ENCODE measurements at regions not wholly inside any gene's neighbourhood (a gene's known extent, or its start where the extent isn't known, plus 50 kb on each side); places are given as distances from the start of the nearest gene placed in this dataset.

GRCh38 chr5:130282049-130282448 is 377.8 kb downstream of the CHSY3 start:
- Histone ChIP-seq H3K27me3 (ENCODE audit: insufficient read depth, low read length) (no peaks in the 10 kb centered on the region), H3K4me3 (ENCODE audit: low read depth, low read length, poor library complexity, severe bottlenecking) (no peak overlapping the region), H3K9me3 (ENCODE audit: low read length) (no peaks in the 10 kb centered on the region), H3K79me2 (ENCODE audit: insufficient read depth, low read length) (no peaks in the 10 kb centered on the region), H3K27ac (ENCODE audit: low read depth, low read length, poor library complexity, severe bottlenecking) (no peak overlapping the region), H3K9me2 (ENCODE audit: low read depth, low read length) (no peaks in the 10 kb centered on the region), H3K9ac (ENCODE audit: low read length) (no peak overlapping the region), H3K4me2 (ENCODE audit: low read length) (no peak overlapping the region), H4K20me1 (ENCODE audit: insufficient read depth, low read length) (no peaks in the 10 kb centered on the region), H3K4me1 (ENCODE audit: insufficient read depth, low read length, severe bottlenecking) (no peaks in the 10 kb centered on the region), H3K36me3 (ENCODE audit: insufficient read depth, low read length) (no peaks in the 10 kb centered on the region), H3F3A (ENCODE audit: insufficient read depth, low read length) (no peaks in the 10 kb centered on the region), H2AFZ (ENCODE audit: low read length) (no peak overlapping the region)
- TF ChIP-seq EZH2 (IDR thresholded peaks at IDR 0.05; ENCODE audit: borderline replicate concordance, low read length) (no peak), CTCF (IDR thresholded peaks at IDR 0.05; ENCODE audit: low read length) (no peak)

- Histone ChIP-seq H3K79me2 (ENCODE audit: insufficient read depth, low read length) (no peaks in the 10 kb centered on the region), H3K4me3 (ENCODE audit: low read depth, low read length, poor library complexity, severe bottlenecking) (no peak overlapping the region), H2AFZ (ENCODE audit: low read length) (no peak overlapping the region), H3K9ac (ENCODE audit: low read length) (no peak overlapping the region), H3K4me1 (ENCODE audit: insufficient read depth, low read length, severe bottlenecking) (no peaks in the 10 kb centered on the region), H3K9me2 (ENCODE audit: low read depth, low read length) (no peaks in the 10 kb centered on the region), H3K27ac (ENCODE audit: low read depth, low read length, poor library complexity, severe bottlenecking) (no peak overlapping the region), H3K4me2 (ENCODE audit: low read length) (no peak overlapping the region), H3F3A (ENCODE audit: insufficient read depth, low read length) (no peaks in the 10 kb centered on the region), H3K36me3 (ENCODE audit: insufficient read depth, low read length) (no peaks in the 10 kb centered on the region), H3K9me3 (ENCODE audit: low read length) (no peaks in the 10 kb centered on the region), H3K27me3 (ENCODE audit: insufficient read depth, low read length) (no peaks in the 10 kb centered on the region), H4K20me1 (ENCODE audit: insufficient read depth, low read length) (no peaks in the 10 kb centered on the region)
- TF ChIP-seq CTCF (IDR thresholded peaks at IDR 0.05; ENCODE audit: low read length): no peak
- no peak for TF ChIP-seq EZH2 (IDR thresholded peaks at IDR 0.05; ENCODE audit: borderline replicate concordance, low read length)
Observed at GRCh38 chr5:130280528-130281217, 376.4 kb downstream of the CHSY3 start.

- Histone ChIP-seq H3K36me3 (ENCODE audit: insufficient read depth, low read length) (no peaks in the 10 kb centered on the region), H3K79me2 (ENCODE audit: insufficient read depth, low read length) (no peaks in the 10 kb centered on the region), H3F3A (ENCODE audit: insufficient read depth, low read length) (no peaks in the 10 kb centered on the region), H3K27ac (ENCODE audit: low read depth, low read length, poor library complexity, severe bottlenecking) (no peak overlapping the region), H2AFZ (ENCODE audit: low read length) (no peak overlapping the region), H4K20me1 (ENCODE audit: insufficient read depth, low read length) (no peaks in the 10 kb centered on the region), H3K27me3 (ENCODE audit: insufficient read depth, low read length) (no peaks in the 10 kb centered on the region), H3K9me3 (ENCODE audit: low read length) (no peaks in the 10 kb centered on the region), H3K9ac (ENCODE audit: low read length) (no peak overlapping the region), H3K4me3 (ENCODE audit: low read depth, low read length, poor library complexity, severe bottlenecking) (no peak overlapping the region), H3K4me2 (ENCODE audit: low read length) (no peak overlapping the region), H3K4me1 (ENCODE audit: insufficient read depth, low read length, severe bottlenecking) (no peaks in the 10 kb centered on the region), H3K9me2 (ENCODE audit: low read depth, low read length) (no peaks in the 10 kb centered on the region)
- TF ChIP-seq EZH2 (IDR thresholded peaks at IDR 0.05; ENCODE audit: borderline replicate concordance, low read length) (no peak), CTCF (IDR thresholded peaks at IDR 0.05; ENCODE audit: low read length) (no peak)
Observed at GRCh38 chr5:130279386-130279785, 375.1 kb downstream of the CHSY3 start.
